HCT116 (cell line): ENCODE measurements at regions not wholly inside any gene's neighbourhood (a gene's known extent, or its start where the extent isn't known, plus 50 kb on each side); places are given as distances from the start of the nearest gene placed in this dataset.

ENCODE experiments used
- ATAC-seq: fragments of 200-7000 bp; cut with Tn5 transposase; 2 replicates; pipeline ENCODE4 v1.9.1; 2020; ENCODE audit warnings: mild to moderate bottlenecking, moderate library complexity
- BruUV-seq: library from RNA; stranded (reverse); fragments of 400-500 nt; replicated peaks from 2 replicates; lab custom pipeline; 2021; lab: Mats Ljungman, UMichigan
- CTCF ChIA-PET: fragments of 300-600 bp; sonication (Branson Sonifier 250); formaldehyde crosslinking; loops from one replicate; lab custom pipeline; 2021; ENCODE audit warnings: antibody characterized with exemption; lab: Charles Lee
- POLR2A ChIA-PET: fragments of 300-600, 350-600 bp; sonication (Branson Sonifier 250); formaldehyde crosslinking; loops from one replicate; lab custom pipeline; 2021; ENCODE audit warnings: antibody characterized with exemption; lab: Charles Lee
- RAD21 ChIA-PET, 2 experiments: fragments of 300-600 bp; sonication (Branson Sonifier 250); formaldehyde crosslinking; loops; one replicate each; lab custom pipeline; 2023; ENCODE audit warnings: low total read pairs in 2 of 2; ENCODE audit not compliant: uncharacterized antibody in 2 of 2, unreplicated experiment in 2 of 2, low non-redundant PET in 1 of 2; lab: Charles Lee
- DNase-seq: peaks from one replicate; pipeline ENCODE4 v3.0.0-alpha.2; 2010; ENCODE audit warnings: low read depth, low spot score
- H2AFZ ChIP-seq: fragments of 200-600 bp; shearing (Covaris generic), sonication (generic); 2 replicates; pipeline ENCODE4 v1.6.1; 2017; ENCODE audit warnings: low read depth, mixed run types, mixed read lengths, antibody characterized with exemption, low read length; ENCODE audit not compliant: poor library complexity, severe bottlenecking
- H3K27ac ChIP-seq: 2 replicates; pipeline ENCODE4 v1.5.1; 2012; ENCODE audit warnings: low read depth, low read length
- H3K27me3 ChIP-seq: fragments of 200-600 bp; sonication (generic); 2 replicates; pipeline ENCODE4 v1.6.1; 2016; ENCODE audit warnings: mixed run types, low read length, mixed read lengths; ENCODE audit not compliant: insufficient read depth
- H3K36me3 ChIP-seq, 2 experiments: fragments of 200-500 bp in 1 of 2; fragments of 200-600 bp in 1 of 2; sonication (Bioruptor generic) in 1 of 2; sonication (generic) in 1 of 2; 2 replicates each; pipeline versions ENCODE4 v1.5.1 to v1.6.1; 2014 to 2016; ENCODE audit warnings: low read length in 2 of 2, inconsistent platforms in 1 of 2, mixed read lengths in 1 of 2, mixed run types in 1 of 2; ENCODE audit not compliant: insufficient read depth in 2 of 2, control insufficient read depth in 1 of 2
- H3K4me1 ChIP-seq, 2 experiments: fragments of 200-600 bp in 1 of 2; sonication (generic) in 1 of 2; 2 replicates each; pipeline versions ENCODE4 v1.5.1 to v1.6.1; 2012 to 2017; ENCODE audit warnings: low read length in 2 of 2, inconsistent platforms in 1 of 2, mild to moderate bottlenecking in 1 of 2, mixed read lengths in 1 of 2, mixed run types in 1 of 2, moderate library complexity in 1 of 2; ENCODE audit not compliant: insufficient read depth in 2 of 2, control insufficient read depth in 1 of 2
- H3K4me2 ChIP-seq: fragments of 200-600 bp; sonication (generic); 2 replicates; pipeline ENCODE4 v1.6.1; 2017; ENCODE audit warnings: mixed run types, low read length, mixed read lengths
- H3K4me3 ChIP-seq, 2 experiments: fragments of 200-600 bp in 1 of 2; sonication (generic) in 1 of 2; replicated peaks in 1 of 2; 2 replicates each; pipeline ENCODE4 v1.5.1; 2011 to 2016; ENCODE audit warnings: low read length in 2 of 2, control low read depth in 1 of 2, low read depth in 1 of 2, mild to moderate bottlenecking in 1 of 2, mixed read lengths in 1 of 2, mixed run types in 1 of 2
- H3K79me2 ChIP-seq: fragments of 200-600 bp; sonication (generic); 2 replicates; pipeline ENCODE4 v1.6.1; 2017; ENCODE audit warnings: mild to moderate bottlenecking, mixed run types, low read length, moderate library complexity, mixed read lengths; ENCODE audit not compliant: insufficient read depth
- H3K9ac ChIP-seq: fragments of 200-600 bp; sonication (generic); 2 replicates; pipeline ENCODE4 v1.6.1; 2016; ENCODE audit warnings: low read length, mixed read lengths
- H3K9me2 ChIP-seq: fragments of 200-600 bp; sonication (generic), shearing (Covaris generic); 2 replicates; pipeline ENCODE4 v1.6.1; 2017; ENCODE audit warnings: mixed run types, mild to moderate bottlenecking, moderate library complexity; ENCODE audit not compliant: insufficient read depth
- H3K9me3 ChIP-seq, 2 experiments: fragments of 200-500 bp in 1 of 2; fragments of 200-600 bp in 1 of 2; sonication (Bioruptor generic) in 1 of 2; sonication (generic) in 1 of 2; 2 replicates each; pipeline ENCODE4 v1.6.1; 2014 to 2017; ENCODE audit warnings: low read length in 2 of 2, mixed read lengths in 2 of 2, inconsistent platforms in 1 of 2, low read depth in 1 of 2, mild to moderate bottlenecking in 1 of 2, mixed run types in 1 of 2, moderate library complexity in 1 of 2; ENCODE audit not compliant: control insufficient read depth in 1 of 2, insufficient read depth in 1 of 2
- H4K20me1 ChIP-seq: fragments of 200-600 bp; sonication (generic), shearing (Covaris generic); 2 replicates; pipeline ENCODE4 v1.6.1; 2017; ENCODE audit warnings: mixed run types, mild to moderate bottlenecking, moderate library complexity; ENCODE audit not compliant: insufficient read depth
- CBX3 ChIP-seq: IDR thresholded peaks from 2 replicates; pipeline ENCODE4 v1.6.1; 2012; ENCODE audit warnings: low read depth
- CEBPB ChIP-seq: IDR thresholded peaks from 2 replicates; pipeline ENCODE4 v1.6.1; 2012; ENCODE audit warnings: low read depth
- EGR1 ChIP-seq: IDR thresholded peaks from 2 replicates; pipeline ENCODE4 v1.6.1; 2012; ENCODE audit warnings: low read depth
- EZH2phosphoT487 ChIP-seq: fragments of 200-600 bp; IDR thresholded peaks from 2 replicates; pipeline ENCODE4 v1.6.1; 2018; ENCODE audit warnings: antibody characterized with exemption, borderline replicate concordance
- JUND ChIP-seq: IDR thresholded peaks from 2 replicates; pipeline ENCODE4 v1.6.1; 2012
- POLR2A ChIP-seq: IDR thresholded peaks from 2 replicates; pipeline ENCODE4 v1.7.0; 2011; ENCODE audit warnings: borderline replicate concordance; ENCODE audit not compliant: insufficient read depth, insufficient read length; ENCODE audit errors: extremely low read depth
- POLR2AphosphoS5 ChIP-seq: IDR thresholded peaks from 2 replicates; pipeline ENCODE4 v1.6.1; 2011; ENCODE audit warnings: mild to moderate bottlenecking, low read depth, low read length, moderate library complexity
- RAD21 ChIP-seq: IDR thresholded peaks from 2 replicates; pipeline ENCODE4 v1.6.1; 2012; ENCODE audit warnings: low read depth, mild to moderate bottlenecking
- SIN3A ChIP-seq: IDR thresholded peaks from 2 replicates; pipeline ENCODE4 v1.6.1; 2012; ENCODE audit warnings: low read depth
- SP1 ChIP-seq: IDR thresholded peaks from 2 replicates; pipeline ENCODE4 v1.6.1; 2012; ENCODE audit warnings: low read depth
- SRF ChIP-seq: IDR thresholded peaks from 2 replicates; pipeline ENCODE4 v1.6.1; 2012; ENCODE audit warnings: low read depth
- TCF7L2 ChIP-seq: IDR thresholded peaks from 2 replicates; pipeline ENCODE4 v1.7.0; 2011; ENCODE audit warnings: borderline replicate concordance, inconsistent platforms; ENCODE audit not compliant: insufficient read depth, insufficient read length; ENCODE audit errors: extremely low read depth
- ZNF274 ChIP-seq: fragments of 200-500 bp; sonication (Bioruptor generic); IDR thresholded peaks from 2 replicates; pipeline ENCODE4 v1.6.1; 2014; ENCODE audit warnings: mild to moderate bottlenecking, low read depth, low read length, inconsistent platforms
- intact Hi-C: fragments of 100-400 bp; cut with micrococcal nuclease; formaldehyde crosslinking; loops from 2 replicates; pipeline ENCODE4 v1.10.0; 2022
- TF ChIP-seq, protein P1 (sequence below): IDR thresholded peaks from 2 replicates; pipeline ENCODE4 v1.6.1; 2012; ENCODE audit warnings: low read depth
- TF ChIP-seq, protein P2 (sequence below), 3 experiments: fragments of 200-600 bp in 1 of 3; sonication (generic) in 1 of 3; IDR thresholded peaks in 2 of 3; conservative IDR thresholded peaks in 1 of 3; 2 replicates each; pipeline ENCODE4 v1.5.1; 2012 to 2017; ENCODE audit warnings: low read depth in 2 of 3, low read length in 2 of 3, antibody characterized with exemption in 1 of 3, borderline replicate concordance in 1 of 3, control low read depth in 1 of 3, mild to moderate bottlenecking in 1 of 3, mixed read lengths in 1 of 3, mixed run types in 1 of 3, moderate library complexity in 1 of 3; ENCODE audit not compliant: insufficient read depth in 1 of 3
- TF ChIP-seq, protein P3 (sequence below): IDR thresholded peaks from 2 replicates; pipeline ENCODE4 v1.6.1; 2012
- TF ChIP-seq, protein P4 (sequence below): IDR thresholded peaks from 2 replicates; pipeline ENCODE4 v1.6.1; 2011; ENCODE audit warnings: mild to moderate bottlenecking, low read length, moderate library complexity; ENCODE audit not compliant: insufficient replicate concordance; ENCODE audit errors: extremely low read depth
- TF ChIP-seq, protein P5 (sequence below): IDR thresholded peaks from 2 replicates; pipeline ENCODE4 v1.6.1; 2012

DNA sequence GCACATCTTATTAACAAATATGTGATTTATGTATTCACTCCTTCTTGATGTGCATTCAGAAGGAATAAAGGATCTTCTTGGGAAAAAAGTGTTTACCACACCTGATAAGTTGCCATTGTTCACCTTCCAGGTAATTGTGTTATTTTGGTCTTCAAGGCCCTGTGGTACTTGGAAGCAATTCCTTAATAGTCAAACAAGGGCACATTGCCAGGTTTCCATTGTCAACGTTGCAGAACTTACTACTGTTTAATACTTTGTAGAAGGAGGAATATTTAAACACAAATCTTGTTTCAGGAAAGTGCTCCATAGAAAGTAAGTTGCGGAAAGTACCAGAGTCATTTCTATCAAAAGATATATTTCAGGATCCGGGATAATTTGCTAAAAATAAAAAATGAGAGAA, 129.5 kb upstream of the SGK1 start (continued):
- TF ChIP-seq, protein P1, sequence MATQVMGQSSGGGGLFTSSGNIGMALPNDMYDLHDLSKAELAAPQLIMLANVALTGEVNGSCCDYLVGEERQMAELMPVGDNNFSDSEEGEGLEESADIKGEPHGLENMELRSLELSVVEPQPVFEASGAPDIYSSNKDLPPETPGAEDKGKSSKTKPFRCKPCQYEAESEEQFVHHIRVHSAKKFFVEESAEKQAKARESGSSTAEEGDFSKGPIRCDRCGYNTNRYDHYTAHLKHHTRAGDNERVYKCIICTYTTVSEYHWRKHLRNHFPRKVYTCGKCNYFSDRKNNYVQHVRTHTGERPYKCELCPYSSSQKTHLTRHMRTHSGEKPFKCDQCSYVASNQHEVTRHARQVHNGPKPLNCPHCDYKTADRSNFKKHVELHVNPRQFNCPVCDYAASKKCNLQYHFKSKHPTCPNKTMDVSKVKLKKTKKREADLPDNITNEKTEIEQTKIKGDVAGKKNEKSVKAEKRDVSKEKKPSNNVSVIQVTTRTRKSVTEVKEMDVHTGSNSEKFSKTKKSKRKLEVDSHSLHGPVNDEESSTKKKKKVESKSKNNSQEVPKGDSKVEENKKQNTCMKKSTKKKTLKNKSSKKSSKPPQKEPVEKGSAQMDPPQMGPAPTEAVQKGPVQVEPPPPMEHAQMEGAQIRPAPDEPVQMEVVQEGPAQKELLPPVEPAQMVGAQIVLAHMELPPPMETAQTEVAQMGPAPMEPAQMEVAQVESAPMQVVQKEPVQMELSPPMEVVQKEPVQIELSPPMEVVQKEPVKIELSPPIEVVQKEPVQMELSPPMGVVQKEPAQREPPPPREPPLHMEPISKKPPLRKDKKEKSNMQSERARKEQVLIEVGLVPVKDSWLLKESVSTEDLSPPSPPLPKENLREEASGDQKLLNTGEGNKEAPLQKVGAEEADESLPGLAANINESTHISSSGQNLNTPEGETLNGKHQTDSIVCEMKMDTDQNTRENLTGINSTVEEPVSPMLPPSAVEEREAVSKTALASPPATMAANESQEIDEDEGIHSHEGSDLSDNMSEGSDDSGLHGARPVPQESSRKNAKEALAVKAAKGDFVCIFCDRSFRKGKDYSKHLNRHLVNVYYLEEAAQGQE: no peak
- TF ChIP-seq POLR2AphosphoS5 (no peak), JUND (no peak)
- TF ChIP-seq, all 23 proteins: peak for 0

DNA sequence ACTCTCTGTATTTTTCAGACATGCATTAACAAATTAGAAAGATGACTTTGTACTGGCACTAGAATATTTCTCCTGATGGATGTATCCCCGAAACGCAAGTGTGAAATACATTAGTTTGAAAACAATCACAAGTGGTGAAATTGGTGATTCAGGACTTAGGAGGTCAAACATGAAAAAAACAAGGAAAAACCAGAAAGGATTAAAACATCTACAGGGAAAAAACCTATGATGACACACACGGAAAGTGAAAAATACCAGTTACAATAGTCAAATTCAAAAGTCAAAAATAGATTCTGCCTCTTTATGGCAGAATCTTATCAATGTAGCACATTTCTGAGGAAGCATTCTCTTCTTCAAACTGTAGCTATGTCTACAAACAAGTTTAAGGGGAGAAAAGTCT, 129.0 kb upstream of the SGK1 start:
- H3K4me2 ChIP-seq: no peak overlapping the region
- no peaks in the 10 kb centered on the region for H4K20me1 ChIP-seq
- no peaks in the 10 kb centered on the region for H3K4me1 ChIP-seq
- H3K9ac ChIP-seq: no peak overlapping the region
- CTCF ChIA-PET: no interaction called here
- no peaks in the 10 kb centered on the region for H3K9me2 ChIP-seq
- H3K27ac ChIP-seq: no peak overlapping the region
- no peak overlapping the region for H3K4me3 ChIP-seq
- no peak for DNase-seq
- no TSS peak for BruUV-seq
- POLR2A ChIA-PET: no interaction called here
- no peaks in the 10 kb centered on the region for H3K9me3 ChIP-seq
- no peaks in the 10 kb centered on the region for H3K79me2 ChIP-seq
- no peak for ATAC-seq
- intact Hi-C loops: no loop called here
- no peaks in the 10 kb centered on the region for H3K36me3 ChIP-seq
- no peak overlapping the region for H2AFZ ChIP-seq
- RAD21 ChIA-PET: no interaction called here
- H3K27me3 ChIP-seq: no peaks in the 10 kb centered on the region
- TF ChIP-seq SP1 (no peak), CBX3 (no peak), CEBPB (no peak), EGR1 (no peak), TCF7L2 (no peak), POLR2AphosphoS5 (no peak), SIN3A (no peak), POLR2A (no peak), ZNF274 (no peak), RAD21 (no peak), SRF (no peak), EZH2phosphoT487 (no peak), JUND (no peak)
- TF ChIP-seq, protein P2, sequence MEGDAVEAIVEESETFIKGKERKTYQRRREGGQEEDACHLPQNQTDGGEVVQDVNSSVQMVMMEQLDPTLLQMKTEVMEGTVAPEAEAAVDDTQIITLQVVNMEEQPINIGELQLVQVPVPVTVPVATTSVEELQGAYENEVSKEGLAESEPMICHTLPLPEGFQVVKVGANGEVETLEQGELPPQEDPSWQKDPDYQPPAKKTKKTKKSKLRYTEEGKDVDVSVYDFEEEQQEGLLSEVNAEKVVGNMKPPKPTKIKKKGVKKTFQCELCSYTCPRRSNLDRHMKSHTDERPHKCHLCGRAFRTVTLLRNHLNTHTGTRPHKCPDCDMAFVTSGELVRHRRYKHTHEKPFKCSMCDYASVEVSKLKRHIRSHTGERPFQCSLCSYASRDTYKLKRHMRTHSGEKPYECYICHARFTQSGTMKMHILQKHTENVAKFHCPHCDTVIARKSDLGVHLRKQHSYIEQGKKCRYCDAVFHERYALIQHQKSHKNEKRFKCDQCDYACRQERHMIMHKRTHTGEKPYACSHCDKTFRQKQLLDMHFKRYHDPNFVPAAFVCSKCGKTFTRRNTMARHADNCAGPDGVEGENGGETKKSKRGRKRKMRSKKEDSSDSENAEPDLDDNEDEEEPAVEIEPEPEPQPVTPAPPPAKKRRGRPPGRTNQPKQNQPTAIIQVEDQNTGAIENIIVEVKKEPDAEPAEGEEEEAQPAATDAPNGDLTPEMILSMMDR (IDR thresholded peaks at IDR 0.05 in 2 of 3, conservative IDR thresholded peaks at IDR 0.05 in 1 of 3; ENCODE audit: borderline replicate concordance in 1 of 3, insufficient read depth in 1 of 3, low read depth in 2 of 3, low read length in 2 of 3): no peak
- TF ChIP-seq, protein P3, sequence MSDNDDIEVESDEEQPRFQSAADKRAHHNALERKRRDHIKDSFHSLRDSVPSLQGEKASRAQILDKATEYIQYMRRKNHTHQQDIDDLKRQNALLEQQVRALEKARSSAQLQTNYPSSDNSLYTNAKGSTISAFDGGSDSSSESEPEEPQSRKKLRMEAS: no peak
- TF ChIP-seq, protein P4, sequence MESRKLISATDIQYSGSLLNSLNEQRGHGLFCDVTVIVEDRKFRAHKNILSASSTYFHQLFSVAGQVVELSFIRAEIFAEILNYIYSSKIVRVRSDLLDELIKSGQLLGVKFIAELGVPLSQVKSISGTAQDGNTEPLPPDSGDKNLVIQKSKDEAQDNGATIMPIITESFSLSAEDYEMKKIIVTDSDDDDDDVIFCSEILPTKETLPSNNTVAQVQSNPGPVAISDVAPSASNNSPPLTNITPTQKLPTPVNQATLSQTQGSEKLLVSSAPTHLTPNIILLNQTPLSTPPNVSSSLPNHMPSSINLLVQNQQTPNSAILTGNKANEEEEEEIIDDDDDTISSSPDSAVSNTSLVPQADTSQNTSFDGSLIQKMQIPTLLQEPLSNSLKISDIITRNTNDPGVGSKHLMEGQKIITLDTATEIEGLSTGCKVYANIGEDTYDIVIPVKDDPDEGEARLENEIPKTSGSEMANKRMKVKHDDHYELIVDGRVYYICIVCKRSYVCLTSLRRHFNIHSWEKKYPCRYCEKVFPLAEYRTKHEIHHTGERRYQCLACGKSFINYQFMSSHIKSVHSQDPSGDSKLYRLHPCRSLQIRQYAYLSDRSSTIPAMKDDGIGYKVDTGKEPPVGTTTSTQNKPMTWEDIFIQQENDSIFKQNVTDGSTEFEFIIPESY: no peak
- TF ChIP-seq, protein P5, sequence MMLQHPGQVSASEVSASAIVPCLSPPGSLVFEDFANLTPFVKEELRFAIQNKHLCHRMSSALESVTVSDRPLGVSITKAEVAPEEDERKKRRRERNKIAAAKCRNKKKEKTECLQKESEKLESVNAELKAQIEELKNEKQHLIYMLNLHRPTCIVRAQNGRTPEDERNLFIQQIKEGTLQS: no peak
